Ovary (tissue), 3 donors: ENCODE measurements at regions not wholly inside any gene's neighbourhood (a gene's known extent, or its start where the extent isn't known, plus 50 kb on each side); places are given as distances from the start of the nearest gene placed in this dataset.

Experiments
- EP300 ChIP-seq: sonication (generic); formaldehyde crosslinking; IDR thresholded peaks from one replicate; pipeline ENCODE4 v1.6.1; 2017; ENCODE audit warnings: antibody characterized with exemption
- POLR2A ChIP-seq: fragments of 450-650 bp; IDR thresholded peaks from one replicate; pipeline ENCODE4 v1.6.1; 2017; ENCODE audit warnings: antibody characterized with exemption, mild to moderate bottlenecking, moderate library complexity
- TF ChIP-seq, protein P1 (sequence below), 3 donors: fragments of 450-650 bp in 2 of 3; fragments of 200-600 bp in 1 of 3; IDR thresholded peaks; one replicate each; pipeline versions ENCODE4 v1.5.1 to v1.8.0; 2016 to 2022; ENCODE audit warnings: antibody characterized with exemption in 3 of 3, mild to moderate bottlenecking in 1 of 3
- donor health status: DM: no; HTN: no; CAD: no.

DNA sequence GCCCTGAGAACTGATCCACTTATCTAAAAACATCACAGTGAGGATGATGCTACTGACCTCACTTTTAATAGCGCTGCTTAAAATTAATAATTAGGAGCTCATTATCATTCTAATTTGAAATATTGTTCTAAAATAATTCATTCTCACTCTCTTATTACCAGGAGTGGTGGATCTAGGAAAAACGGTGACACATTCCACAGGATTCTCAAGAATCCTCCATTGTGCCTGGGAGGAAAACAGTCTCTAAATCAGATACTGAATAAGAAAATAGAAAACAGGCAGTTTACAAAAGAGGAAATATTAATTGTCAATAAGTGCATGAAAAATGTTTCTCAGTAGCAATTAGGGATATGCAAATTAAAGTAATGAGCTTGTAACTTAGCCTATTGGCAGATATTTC is 187.4 kb downstream of the TENT5A start:
- TF ChIP-seq, protein P1, sequence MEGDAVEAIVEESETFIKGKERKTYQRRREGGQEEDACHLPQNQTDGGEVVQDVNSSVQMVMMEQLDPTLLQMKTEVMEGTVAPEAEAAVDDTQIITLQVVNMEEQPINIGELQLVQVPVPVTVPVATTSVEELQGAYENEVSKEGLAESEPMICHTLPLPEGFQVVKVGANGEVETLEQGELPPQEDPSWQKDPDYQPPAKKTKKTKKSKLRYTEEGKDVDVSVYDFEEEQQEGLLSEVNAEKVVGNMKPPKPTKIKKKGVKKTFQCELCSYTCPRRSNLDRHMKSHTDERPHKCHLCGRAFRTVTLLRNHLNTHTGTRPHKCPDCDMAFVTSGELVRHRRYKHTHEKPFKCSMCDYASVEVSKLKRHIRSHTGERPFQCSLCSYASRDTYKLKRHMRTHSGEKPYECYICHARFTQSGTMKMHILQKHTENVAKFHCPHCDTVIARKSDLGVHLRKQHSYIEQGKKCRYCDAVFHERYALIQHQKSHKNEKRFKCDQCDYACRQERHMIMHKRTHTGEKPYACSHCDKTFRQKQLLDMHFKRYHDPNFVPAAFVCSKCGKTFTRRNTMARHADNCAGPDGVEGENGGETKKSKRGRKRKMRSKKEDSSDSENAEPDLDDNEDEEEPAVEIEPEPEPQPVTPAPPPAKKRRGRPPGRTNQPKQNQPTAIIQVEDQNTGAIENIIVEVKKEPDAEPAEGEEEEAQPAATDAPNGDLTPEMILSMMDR (IDR thresholded peaks at IDR 0.05): no peak
- TF ChIP-seq EP300: no peak
- no peak for TF ChIP-seq POLR2A
